ENCODE measurements at regions not wholly inside any gene's neighbourhood (a gene's known extent, or its start where the extent isn't known, plus 50 kb on each side); places are given as distances from the start of the nearest gene placed in this dataset.
A peak's percentile ranks its signal among the peaks of the same experiment; 100 is the strongest.

GRCh38 chr13:80972857-80973478 lies 632.0 kb upstream of the SPRY2 start:
- Histone ChIP-seq H3K4me3 (ENCODE audit: low read length) (no peak overlapping the region), H3K9me3 (ENCODE audit: low read length) (no peaks in the 10 kb centered on the region), H3K4me2 (ENCODE audit: low read length) (no peak overlapping the region), H4K20me1 (ENCODE audit: low read length) (no peaks in the 10 kb centered on the region), H3K36me3 (ENCODE audit: low read depth, low read length) (no peaks in the 10 kb centered on the region), H3K4me1 (ENCODE audit: insufficient read depth, low read length) (no peaks in the 10 kb centered on the region), H3F3A (ENCODE audit: low read length, unreplicated experiment) (no peaks in the 10 kb centered on the region), H3K79me2 (ENCODE audit: low read length) (no peaks in the 10 kb centered on the region), H2AFZ (ENCODE audit: low read length) (no peak overlapping the region), H3K9me2 (replicated peaks; ENCODE audit: low read length) (no peaks in the 10 kb centered on the region), H3K27ac (ENCODE audit: low read length) (no peak overlapping the region), H3K9ac (ENCODE audit: low read length) (no peak overlapping the region), H3K27me3 (ENCODE audit: low read length) (no peaks in the 10 kb centered on the region)
- ChIA-PET CTCF (no interaction called here), POLR2A (ENCODE audit: unreplicated experiment) (no interaction called here)
- DNase-seq (no peak), ATAC-seq (0 out of 2 replicates have a peak, but pooled peaks have one; percentile 24)
- no TSS peak for BruUV-seq (replicated peaks)
- intact Hi-C loops (cut with micrococcal nuclease), result loop anchor here (10.0 kb wide), 1 partner anchor 82 kb away; no protein-coding TSS in a partner anchor
- TF ChIP-seq EZH2 (IDR thresholded peaks at IDR 0.05; ENCODE audit: low read length, unreplicated experiment) (no peak), EZH2phosphoT487 (IDR thresholded peaks at IDR 0.05; ENCODE audit: borderline replicate concordance, low read length) (no peak), CTCF (conservative IDR thresholded peaks at IDR 0.05; ENCODE audit: low read depth, low read length) (no peak)

- peaks cover 14% of the 10 kb centered on the region for H3K4me1 ChIP-seq (ENCODE audit: insufficient read depth, low read length)
- no peaks in the 10 kb centered on the region for H4K20me1 ChIP-seq (ENCODE audit: low read length)
- ChIA-PET POLR2A (ENCODE audit: unreplicated experiment) (no interaction called here), CTCF (no interaction called here)
- TF ChIP-seq CTCF (conservative IDR thresholded peaks at IDR 0.05; ENCODE audit: low read depth, low read length) (no peak), EZH2 (IDR thresholded peaks at IDR 0.05; ENCODE audit: low read length, unreplicated experiment) (no peak), EZH2phosphoT487 (IDR thresholded peaks at IDR 0.05; ENCODE audit: borderline replicate concordance, low read length) (no peak)
- intact Hi-C loops (cut with micrococcal nuclease), result no loop called here
- no peak overlapping the region for H3K4me2 ChIP-seq (ENCODE audit: low read length)
- H2AFZ ChIP-seq (ENCODE audit: low read length), result no peak overlapping the region
- no peaks in the 10 kb centered on the region for H3F3A ChIP-seq (ENCODE audit: low read length, unreplicated experiment)
- no peak overlapping the region for H3K27ac ChIP-seq (ENCODE audit: low read length)
- H3K9me3 ChIP-seq (ENCODE audit: low read length), result no peaks in the 10 kb centered on the region
- no TSS peak for BruUV-seq (replicated peaks)
- DNase-seq (no peak), ATAC-seq (no peak)
- H3K9me2 ChIP-seq (replicated peaks; ENCODE audit: low read length), result no peaks in the 10 kb centered on the region
- H3K4me3 ChIP-seq (ENCODE audit: low read length), result no peak overlapping the region
- no peaks in the 10 kb centered on the region for H3K27me3 ChIP-seq (ENCODE audit: low read length)
- no peaks in the 10 kb centered on the region for H3K79me2 ChIP-seq (ENCODE audit: low read length)
- H3K36me3 ChIP-seq (ENCODE audit: low read depth, low read length), result no peaks in the 10 kb centered on the region
- no peak overlapping the region for H3K9ac ChIP-seq (ENCODE audit: low read length)
Measured at GRCh38 chr13:80965097-80965496, 624.2 kb upstream of the SPRY2 start.

- Histone ChIP-seq H3K9me3 (ENCODE audit: low read length) (no peaks in the 10 kb centered on the region), H3K36me3 (ENCODE audit: low read depth, low read length) (no peaks in the 10 kb centered on the region), H3F3A (ENCODE audit: low read length, unreplicated experiment) (no peaks in the 10 kb centered on the region), H3K4me3 (ENCODE audit: low read length) (no peak overlapping the region), H3K9me2 (replicated peaks; ENCODE audit: low read length) (no peaks in the 10 kb centered on the region), H3K4me2 (ENCODE audit: low read length) (no peak overlapping the region), H3K9ac (ENCODE audit: low read length) (no peak overlapping the region), H2AFZ (ENCODE audit: low read length) (no peak overlapping the region), H4K20me1 (ENCODE audit: low read length) (no peaks in the 10 kb centered on the region), H3K79me2 (ENCODE audit: low read length) (no peaks in the 10 kb centered on the region), H3K27me3 (ENCODE audit: low read length) (no peaks in the 10 kb centered on the region), H3K27ac (ENCODE audit: low read length) (0 out of 2 replicates have a peak overlapping the region, but pooled peaks have one; percentile 9), H3K4me1 (ENCODE audit: insufficient read depth, low read length) (peaks cover 14% of the 10 kb centered on the region)
- CTCF ChIA-PET, result no interaction called here
- POLR2A ChIA-PET (ENCODE audit: unreplicated experiment), result no interaction called here
- BruUV-seq (replicated peaks), result no TSS peak
- TF ChIP-seq EZH2 (IDR thresholded peaks at IDR 0.05; ENCODE audit: low read length, unreplicated experiment) (no peak), CTCF (conservative IDR thresholded peaks at IDR 0.05; ENCODE audit: low read depth, low read length) (peak; percentile 17; the same call in 1 of the 2 replicates)
- peak; percentile 21 for DNase-seq
- peak; percentile 85 for ATAC-seq
- intact Hi-C loops (cut with micrococcal nuclease), result loop anchor here (1.0 kb wide), 1 partner anchor 92 kb away; no protein-coding TSS in a partner anchor
Measured at GRCh38 chr13:80962855-80963254, 621.9 kb upstream of the SPRY2 start.
